ENCODE measurements at regions not wholly inside any gene's neighbourhood (a gene's known extent, or its start where the extent isn't known, plus 50 kb on each side); places are given as distances from the start of the nearest gene placed in this dataset.

DNA sequence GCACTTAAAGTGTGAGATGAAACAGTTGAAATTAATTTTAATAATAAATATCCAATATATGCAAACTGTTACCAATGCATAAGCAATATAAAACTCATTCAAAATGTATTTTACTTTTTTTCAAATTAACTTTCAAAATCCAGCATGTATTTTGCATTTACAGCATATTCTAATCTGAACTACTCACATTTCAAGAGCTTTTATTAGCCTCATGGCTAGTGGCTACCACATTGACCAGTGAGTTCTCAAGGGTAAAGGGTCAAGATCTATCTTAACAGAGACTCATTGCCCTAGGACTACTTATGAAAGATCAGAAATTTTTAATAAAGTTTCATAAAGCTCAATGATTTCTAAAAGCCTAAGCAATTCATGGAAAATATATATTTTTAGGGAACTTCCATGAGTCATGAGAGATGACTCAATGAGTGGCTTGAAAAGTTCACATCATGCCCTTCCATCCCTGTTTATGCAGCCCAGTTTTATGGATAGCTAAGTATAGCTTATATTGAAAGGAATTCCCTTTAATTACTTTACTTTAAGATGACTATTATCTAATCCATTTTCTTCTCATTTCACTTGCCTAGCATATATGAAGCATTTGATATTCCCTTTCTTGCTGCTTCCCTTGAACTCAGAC, 608.6 kb downstream of the SLCO4C1 start:
- TF ChIP-seq BACH2 (CRISPR knock-in tag; IDR thresholded peaks at IDR 0.05; ENCODE audit: borderline replicate concordance) (no peak), TCF4 (CRISPR knock-in tag; IDR thresholded peaks at IDR 0.05; ENCODE audit: borderline replicate concordance) (no peak), GLIS3 (CRISPR knock-in tag; IDR thresholded peaks at IDR 0.05) (no peak), ESRRG (CRISPR knock-in tag; IDR thresholded peaks at IDR 0.05) (no peak), ISL1 (CRISPR knock-in tag; IDR thresholded peaks at IDR 0.05) (no peak), ZC3H10 (CRISPR knock-in tag; IDR thresholded peaks at IDR 0.05) (no peak), ZFP30 (CRISPR knock-in tag; IDR thresholded peaks at IDR 0.05) (no peak), RARB (CRISPR knock-in tag; IDR thresholded peaks at IDR 0.05) (no peak), CSDC2 (CRISPR knock-in tag; IDR thresholded peaks at IDR 0.05) (no peak), ZNF565 (CRISPR knock-in tag; conservative IDR thresholded peaks at IDR 0.05; ENCODE audit: low read depth) (no peak), ZFP3 (CRISPR knock-in tag; IDR thresholded peaks at IDR 0.05) (no peak), PPARA (CRISPR knock-in tag; IDR thresholded peaks at IDR 0.05; ENCODE audit: borderline replicate concordance) (no peak), ZNF8 (CRISPR knock-in tag; IDR thresholded peaks at IDR 0.05) (no peak)
- no peak for ATAC-seq

DNA sequence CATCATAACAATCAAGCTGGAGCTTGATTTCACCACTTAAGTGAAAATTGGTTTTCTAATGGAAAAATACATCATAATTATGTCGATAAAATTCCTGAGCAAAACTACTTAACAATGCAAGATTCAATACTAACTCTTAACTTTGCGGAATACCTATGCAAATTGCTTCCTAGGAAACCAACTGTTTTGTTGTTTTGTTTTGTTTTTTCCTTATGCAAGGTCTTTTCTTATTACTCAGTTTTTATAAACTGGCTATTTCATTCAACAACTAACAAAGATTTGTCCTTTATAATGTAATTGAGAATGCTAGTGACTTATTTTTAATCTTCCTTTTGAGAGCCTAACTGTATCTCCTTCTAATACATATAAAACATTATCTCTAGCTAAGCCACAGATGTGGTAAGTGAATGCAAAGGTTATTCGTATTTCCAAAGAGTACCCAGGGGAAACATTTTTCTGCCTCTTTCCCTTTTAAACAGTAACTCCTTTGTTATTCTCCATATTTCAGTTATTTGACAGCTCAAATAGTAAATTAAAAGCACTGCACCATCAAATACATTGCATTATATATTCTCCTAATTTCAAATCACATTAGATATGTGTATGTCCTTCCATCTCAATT, 609.4 kb downstream of the SLCO4C1 start:
- ATAC-seq = no peak
- TF ChIP-seq, protein P1, sequence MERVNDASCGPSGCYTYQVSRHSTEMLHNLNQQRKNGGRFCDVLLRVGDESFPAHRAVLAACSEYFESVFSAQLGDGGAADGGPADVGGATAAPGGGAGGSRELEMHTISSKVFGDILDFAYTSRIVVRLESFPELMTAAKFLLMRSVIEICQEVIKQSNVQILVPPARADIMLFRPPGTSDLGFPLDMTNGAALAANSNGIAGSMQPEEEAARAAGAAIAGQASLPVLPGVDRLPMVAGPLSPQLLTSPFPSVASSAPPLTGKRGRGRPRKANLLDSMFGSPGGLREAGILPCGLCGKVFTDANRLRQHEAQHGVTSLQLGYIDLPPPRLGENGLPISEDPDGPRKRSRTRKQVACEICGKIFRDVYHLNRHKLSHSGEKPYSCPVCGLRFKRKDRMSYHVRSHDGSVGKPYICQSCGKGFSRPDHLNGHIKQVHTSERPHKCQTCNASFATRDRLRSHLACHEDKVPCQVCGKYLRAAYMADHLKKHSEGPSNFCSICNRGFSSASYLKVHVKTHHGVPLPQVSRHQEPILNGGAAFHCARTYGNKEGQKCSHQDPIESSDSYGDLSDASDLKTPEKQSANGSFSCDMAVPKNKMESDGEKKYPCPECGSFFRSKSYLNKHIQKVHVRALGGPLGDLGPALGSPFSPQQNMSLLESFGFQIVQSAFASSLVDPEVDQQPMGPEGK (CRISPR knock-in tag; IDR thresholded peaks at IDR 0.05; ENCODE audit: borderline replicate concordance) = no peak
- TF ChIP-seq OSR1 (CRISPR knock-in tag; IDR thresholded peaks at IDR 0.05) (no peak), RARB (CRISPR knock-in tag; IDR thresholded peaks at IDR 0.05) (no peak), ESRRG (CRISPR knock-in tag; IDR thresholded peaks at IDR 0.05) (no peak), ZC3H10 (CRISPR knock-in tag; IDR thresholded peaks at IDR 0.05) (no peak), ZNF8 (CRISPR knock-in tag; IDR thresholded peaks at IDR 0.05) (no peak), ISL1 (CRISPR knock-in tag; IDR thresholded peaks at IDR 0.05) (no peak), SNAI2 (CRISPR knock-in tag; IDR thresholded peaks at IDR 0.05) (no peak), ZNF70 (CRISPR knock-in tag; IDR thresholded peaks at IDR 0.05) (no peak), ARNTL (CRISPR knock-in tag; IDR thresholded peaks at IDR 0.05; ENCODE audit: borderline replicate concordance, low read depth) (no peak), PPARA (CRISPR knock-in tag; IDR thresholded peaks at IDR 0.05; ENCODE audit: borderline replicate concordance) (no peak)
- TF ChIP-seq, protein P2, sequence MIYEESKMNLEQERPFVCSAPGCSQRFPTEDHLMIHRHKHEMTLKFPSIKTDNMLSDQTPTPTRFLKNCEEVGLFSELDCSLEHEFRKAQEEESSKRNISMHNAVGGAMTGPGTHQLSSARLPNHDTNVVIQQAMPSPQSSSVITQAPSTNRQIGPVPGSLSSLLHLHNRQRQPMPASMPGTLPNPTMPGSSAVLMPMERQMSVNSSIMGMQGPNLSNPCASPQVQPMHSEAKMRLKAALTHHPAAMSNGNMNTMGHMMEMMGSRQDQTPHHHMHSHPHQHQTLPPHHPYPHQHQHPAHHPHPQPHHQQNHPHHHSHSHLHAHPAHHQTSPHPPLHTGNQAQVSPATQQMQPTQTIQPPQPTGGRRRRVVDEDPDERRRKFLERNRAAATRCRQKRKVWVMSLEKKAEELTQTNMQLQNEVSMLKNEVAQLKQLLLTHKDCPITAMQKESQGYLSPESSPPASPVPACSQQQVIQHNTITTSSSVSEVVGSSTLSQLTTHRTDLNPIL (CRISPR knock-in tag; IDR thresholded peaks at IDR 0.05; ENCODE audit: low read depth) = no peak
- TF ChIP-seq, protein P3, sequence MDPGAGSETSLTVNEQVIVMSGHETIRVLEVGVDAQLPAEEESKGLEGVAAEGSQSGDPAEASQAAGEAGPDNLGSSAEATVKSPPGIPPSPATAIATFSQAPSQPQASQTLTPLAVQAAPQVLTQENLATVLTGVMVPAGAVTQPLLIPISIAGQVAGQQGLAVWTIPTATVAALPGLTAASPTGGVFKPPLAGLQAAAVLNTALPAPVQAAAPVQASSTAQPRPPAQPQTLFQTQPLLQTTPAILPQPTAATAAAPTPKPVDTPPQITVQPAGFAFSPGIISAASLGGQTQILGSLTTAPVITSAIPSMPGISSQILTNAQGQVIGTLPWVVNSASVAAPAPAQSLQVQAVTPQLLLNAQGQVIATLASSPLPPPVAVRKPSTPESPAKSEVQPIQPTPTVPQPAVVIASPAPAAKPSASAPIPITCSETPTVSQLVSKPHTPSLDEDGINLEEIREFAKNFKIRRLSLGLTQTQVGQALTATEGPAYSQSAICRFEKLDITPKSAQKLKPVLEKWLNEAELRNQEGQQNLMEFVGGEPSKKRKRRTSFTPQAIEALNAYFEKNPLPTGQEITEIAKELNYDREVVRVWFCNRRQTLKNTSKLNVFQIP (CRISPR knock-in tag; IDR thresholded peaks at IDR 0.05; ENCODE audit: borderline replicate concordance, low read depth) = no peak
- TF ChIP-seq, protein P4, sequence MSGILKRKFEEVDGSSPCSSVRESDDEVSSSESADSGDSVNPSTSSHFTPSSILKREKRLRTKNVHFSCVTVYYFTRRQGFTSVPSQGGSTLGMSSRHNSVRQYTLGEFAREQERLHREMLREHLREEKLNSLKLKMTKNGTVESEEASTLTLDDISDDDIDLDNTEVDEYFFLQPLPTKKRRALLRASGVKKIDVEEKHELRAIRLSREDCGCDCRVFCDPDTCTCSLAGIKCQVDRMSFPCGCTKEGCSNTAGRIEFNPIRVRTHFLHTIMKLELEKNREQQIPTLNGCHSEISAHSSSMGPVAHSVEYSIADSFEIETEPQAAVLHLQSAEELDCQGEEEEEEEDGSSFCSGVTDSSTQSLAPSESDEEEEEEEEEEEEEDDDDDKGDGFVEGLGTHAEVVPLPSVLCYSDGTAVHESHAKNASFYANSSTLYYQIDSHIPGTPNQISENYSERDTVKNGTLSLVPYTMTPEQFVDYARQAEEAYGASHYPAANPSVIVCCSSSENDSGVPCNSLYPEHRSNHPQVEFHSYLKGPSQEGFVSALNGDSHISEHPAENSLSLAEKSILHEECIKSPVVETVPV (CRISPR knock-in tag; IDR thresholded peaks at IDR 0.05) = no peak
- TF ChIP-seq, protein P5, sequence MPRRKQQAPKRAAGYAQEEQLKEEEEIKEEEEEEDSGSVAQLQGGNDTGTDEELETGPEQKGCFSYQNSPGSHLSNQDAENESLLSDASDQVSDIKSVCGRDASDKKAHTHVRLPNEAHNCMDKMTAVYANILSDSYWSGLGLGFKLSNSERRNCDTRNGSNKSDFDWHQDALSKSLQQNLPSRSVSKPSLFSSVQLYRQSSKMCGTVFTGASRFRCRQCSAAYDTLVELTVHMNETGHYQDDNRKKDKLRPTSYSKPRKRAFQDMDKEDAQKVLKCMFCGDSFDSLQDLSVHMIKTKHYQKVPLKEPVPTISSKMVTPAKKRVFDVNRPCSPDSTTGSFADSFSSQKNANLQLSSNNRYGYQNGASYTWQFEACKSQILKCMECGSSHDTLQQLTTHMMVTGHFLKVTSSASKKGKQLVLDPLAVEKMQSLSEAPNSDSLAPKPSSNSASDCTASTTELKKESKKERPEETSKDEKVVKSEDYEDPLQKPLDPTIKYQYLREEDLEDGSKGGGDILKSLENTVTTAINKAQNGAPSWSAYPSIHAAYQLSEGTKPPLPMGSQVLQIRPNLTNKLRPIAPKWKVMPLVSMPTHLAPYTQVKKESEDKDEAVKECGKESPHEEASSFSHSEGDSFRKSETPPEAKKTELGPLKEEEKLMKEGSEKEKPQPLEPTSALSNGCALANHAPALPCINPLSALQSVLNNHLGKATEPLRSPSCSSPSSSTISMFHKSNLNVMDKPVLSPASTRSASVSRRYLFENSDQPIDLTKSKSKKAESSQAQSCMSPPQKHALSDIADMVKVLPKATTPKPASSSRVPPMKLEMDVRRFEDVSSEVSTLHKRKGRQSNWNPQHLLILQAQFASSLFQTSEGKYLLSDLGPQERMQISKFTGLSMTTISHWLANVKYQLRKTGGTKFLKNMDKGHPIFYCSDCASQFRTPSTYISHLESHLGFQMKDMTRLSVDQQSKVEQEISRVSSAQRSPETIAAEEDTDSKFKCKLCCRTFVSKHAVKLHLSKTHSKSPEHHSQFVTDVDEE (CRISPR knock-in tag; IDR thresholded peaks at IDR 0.05) = no peak
